Fibroblast of mammary gland (primary cell): ENCODE measurements at regions not wholly inside any gene's neighbourhood (a gene's known extent, or its start where the extent isn't known, plus 50 kb on each side); places are given as distances from the start of the nearest gene placed in this dataset.

ENCODE experiments used
- DNase-seq: peaks from one replicate; pipeline ENCODE4 v3.0.0-alpha.2; 2010; ENCODE audit warnings: low read depth
- H3K4me3 ChIP-seq: 2 replicates; pipeline ENCODE4 v1.5.1; 2011; ENCODE audit warnings: low read depth, mild to moderate bottlenecking, low read length, moderate library complexity; ENCODE audit not compliant: control insufficient read depth
- CTCF ChIP-seq: conservative IDR thresholded peaks from 2 replicates; pipeline ENCODE4 v1.5.1; 2011; ENCODE audit warnings: low read depth, low read length, inconsistent platforms; ENCODE audit not compliant: control insufficient read depth, insufficient read depth

- no peak for TF ChIP-seq CTCF
- H3K4me3 ChIP-seq: no peak overlapping the region
- DNase-seq: no peak
These were observed 376.4 kb downstream of the HTR7 start for GRCh38 chr10:90481326-90481923.

GRCh38 chr10:90484518-90484917, 373.3 kb downstream of the HTR7 start:
- no peak for TF ChIP-seq CTCF
- peak; percentile 42 for DNase-seq
- H3K4me3 ChIP-seq: no peak overlapping the region

DNA sequence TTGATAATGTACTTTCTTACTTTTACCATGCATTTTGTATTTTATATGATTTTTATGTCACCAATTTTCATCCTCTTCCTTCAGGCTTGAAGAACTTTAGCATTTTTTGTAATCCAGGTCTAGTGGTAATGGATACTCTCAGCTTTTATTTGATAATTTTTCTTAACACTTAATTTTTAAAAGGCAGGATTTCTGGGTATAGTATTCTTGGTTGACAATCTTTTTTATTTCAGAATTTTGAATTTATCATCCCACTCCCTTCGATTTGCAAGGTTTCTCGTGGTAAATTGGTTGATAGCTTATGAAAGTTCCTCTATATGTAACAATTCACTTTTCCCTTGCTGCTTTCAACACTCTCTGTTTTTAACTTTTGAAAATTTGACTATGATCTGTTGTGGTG, 363.7 kb downstream of the HTR7 start:
- DNase-seq: no peak
- no peak overlapping the region for H3K4me3 ChIP-seq
- no peak for TF ChIP-seq CTCF

DNA sequence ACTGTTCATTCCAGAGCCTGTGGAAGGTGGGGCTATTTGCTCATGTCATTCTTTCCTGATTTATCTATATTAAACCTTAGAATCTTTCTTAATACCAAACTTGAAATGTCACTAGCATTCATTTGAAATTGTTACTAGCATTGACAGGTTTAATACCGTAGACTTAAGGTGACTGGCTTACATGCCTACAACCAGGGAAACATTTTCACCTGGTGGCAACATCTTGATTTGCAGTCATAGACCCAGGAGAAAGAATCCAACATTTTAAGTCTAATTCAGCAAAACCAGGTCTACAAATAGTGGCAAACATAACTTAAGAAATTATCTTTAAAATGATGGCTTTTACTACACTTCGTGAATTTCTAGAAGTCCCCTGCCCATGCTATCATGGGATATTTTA, 353.7 kb downstream of the HTR7 start:
- no peak for DNase-seq
- no peak for TF ChIP-seq CTCF

GRCh38 chr10:90526721-90527120, 331.1 kb downstream of the HTR7 start:
- TF ChIP-seq CTCF: no peak
- no peak overlapping the region for H3K4me3 ChIP-seq
- DNase-seq: no peak

More for the DNA sequence above, 353.7 kb downstream of the HTR7 start:
- H3K4me3 ChIP-seq: no peak overlapping the region

DNA sequence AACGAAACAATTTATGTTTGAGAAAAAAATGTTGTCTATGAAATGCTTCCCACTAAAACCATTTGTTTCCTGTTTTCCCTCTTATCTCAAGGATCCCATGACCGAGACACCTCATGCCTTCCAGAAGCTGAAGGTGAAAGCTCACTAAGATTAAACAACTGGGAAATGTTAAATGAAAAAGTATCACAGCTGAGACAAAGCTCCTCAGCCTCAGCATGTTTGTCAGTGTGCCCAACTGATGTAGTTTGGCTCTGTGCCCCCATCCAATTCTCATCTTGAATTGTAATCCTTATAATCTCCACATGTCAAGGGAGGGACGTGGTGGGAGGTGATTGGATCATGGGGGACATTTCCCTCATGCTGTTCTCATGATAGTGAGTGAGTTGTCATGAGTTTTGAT, 327.3 kb downstream of the HTR7 start:
- peak; percentile 2 for DNase-seq
- no peak overlapping the region for H3K4me3 ChIP-seq
- TF ChIP-seq CTCF: no peak

DNA sequence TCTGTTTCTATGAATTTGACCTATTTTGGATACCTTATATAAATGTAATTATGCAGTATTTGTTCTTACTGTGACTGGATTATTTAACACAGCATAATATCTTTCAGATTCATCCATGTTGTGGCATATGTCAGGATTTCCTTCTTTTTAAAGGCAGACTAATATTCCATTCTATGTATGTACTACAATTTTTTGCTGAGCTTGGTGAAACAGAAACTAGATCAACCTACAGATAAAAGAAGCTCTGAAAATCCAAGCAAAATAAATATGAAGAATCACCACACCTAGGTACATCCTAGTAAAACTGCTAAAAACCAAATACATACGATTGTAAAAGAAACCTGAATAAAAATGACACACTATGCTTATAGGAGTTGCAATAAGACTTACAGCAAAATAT, 300.5 kb downstream of the HTR7 start:
- no peak overlapping the region for H3K4me3 ChIP-seq
- DNase-seq: no peak
- no peak for TF ChIP-seq CTCF
